GM18867 (cell line): ENCODE measurements at regions not wholly inside any gene's neighbourhood (a gene's known extent, or its start where the extent isn't known, plus 50 kb on each side); places are given as distances from the start of the nearest gene placed in this dataset.
A peak's percentile ranks its signal among the peaks of the same experiment; 100 is the strongest.
"Not testable (repeated sequence)": the region's sequence is repeated elsewhere in the genome, so short reads cannot be mapped to it uniquely, and the experiment has no call there.

Experiments used
- ATAC-seq: cut with Tn5 transposase; IDR thresholded peaks from one replicate; pipeline ENCODE4 v1.9.1; 2021; ENCODE audit warnings: mild to moderate bottlenecking, moderate library complexity; ENCODE audit not compliant: unreplicated experiment

- no peak for ATAC-seq
Observed at GRCh38 chrX:18010253-18010652, 149.2 kb upstream of the RAI2 start.

- ATAC-seq = no peak
Observed at GRCh38 chrX:18003876-18004275, 142.8 kb upstream of the RAI2 start.

- ATAC-seq = no peak
Observed at GRCh38 chrX:18002791-18003190, 141.7 kb upstream of the RAI2 start.

GRCh38 chrX:17994429-17994828 lies 133.3 kb upstream of the RAI2 start:
- no peak for ATAC-seq

- ATAC-seq = no peak
Observed at GRCh38 chrX:17993062-17993461, 132.0 kb upstream of the RAI2 start.

- no peak for ATAC-seq
Observed at GRCh38 chrX:17990532-17990931, 129.4 kb upstream of the RAI2 start.

- no peak for ATAC-seq
Observed at GRCh38 chrX:17987783-17988182, 126.7 kb upstream of the RAI2 start.

GRCh38 chrX:17986977-17987376 lies 125.9 kb upstream of the RAI2 start:
- ATAC-seq = no peak

GRCh38 chrX:17986440-17986839 lies 125.3 kb upstream of the RAI2 start:
- ATAC-seq = no peak

- no peak for ATAC-seq
Observed at GRCh38 chrX:17984415-17984814, 123.3 kb upstream of the RAI2 start.

- no peak for ATAC-seq
Observed at GRCh38 chrX:17983389-17983788, 122.3 kb upstream of the RAI2 start.

GRCh38 chrX:17977696-17978095 lies 116.6 kb upstream of the RAI2 start:
- ATAC-seq = no peak

GRCh38 chrX:17976955-17977354 lies 115.9 kb upstream of the RAI2 start:
- no peak for ATAC-seq

GRCh38 chrX:17975349-17975748 lies 114.3 kb upstream of the RAI2 start:
- ATAC-seq = not testable (repeated sequence)

- no peak for ATAC-seq
Observed at GRCh38 chrX:17968367-17968766, 107.3 kb upstream of the RAI2 start.

GRCh38 chrX:17967888-17968287 lies 106.8 kb upstream of the RAI2 start:
- ATAC-seq = no peak

- no peak for ATAC-seq
Observed at GRCh38 chrX:17964871-17965270, 103.8 kb upstream of the RAI2 start.

- ATAC-seq = no peak
Observed at GRCh38 chrX:17960891-17961290, 99.8 kb upstream of the RAI2 start.

GRCh38 chrX:17944833-17945497 lies 83.9 kb upstream of the RAI2 start:
- peak; percentile 59 for ATAC-seq

- ATAC-seq = not testable (repeated sequence)
Observed at GRCh38 chrX:17941171-17941570, 80.1 kb upstream of the RAI2 start.

- no peak for ATAC-seq
Observed at GRCh38 chrX:17939724-17940123, 78.6 kb upstream of the RAI2 start.

GRCh38 chrX:17933856-17934255 lies 72.8 kb upstream of the RAI2 start:
- no peak for ATAC-seq

- ATAC-seq = no peak
Observed at GRCh38 chrX:17932781-17933180, 71.7 kb upstream of the RAI2 start.
